HG03045 (cell line): ENCODE measurements at regions not wholly inside any gene's neighbourhood (a gene's known extent, or its start where the extent isn't known, plus 50 kb on each side); places are given as distances from the start of the nearest gene placed in this dataset.

ENCODE experiments used
- ATAC-seq: cut with Tn5 transposase; IDR thresholded peaks from one replicate; pipeline ENCODE4 v1.9.1; 2021; ENCODE audit warnings: mild to moderate bottlenecking, moderate library complexity; ENCODE audit not compliant: unreplicated experiment

DNA sequence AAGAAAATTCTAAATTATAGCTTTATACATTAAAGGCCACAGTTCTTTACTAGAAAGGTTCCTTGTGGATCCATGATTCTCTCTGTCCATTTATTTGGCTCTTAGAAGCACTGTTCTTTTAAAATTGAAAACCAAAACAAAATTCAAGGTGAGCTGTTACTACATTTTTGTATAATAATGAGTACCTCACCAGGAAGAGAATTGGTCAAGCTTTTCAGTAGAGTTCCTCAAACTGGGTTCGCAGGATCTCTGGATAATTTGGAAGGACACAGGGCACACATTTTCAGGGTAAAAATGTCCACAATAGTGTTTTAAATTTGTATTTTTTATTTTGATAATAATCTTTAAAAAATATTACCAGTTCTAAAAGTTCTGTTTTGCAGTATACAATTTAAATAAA, 93.0 kb downstream of the PPP1R3A start:
- no peak for ATAC-seq

DNA sequence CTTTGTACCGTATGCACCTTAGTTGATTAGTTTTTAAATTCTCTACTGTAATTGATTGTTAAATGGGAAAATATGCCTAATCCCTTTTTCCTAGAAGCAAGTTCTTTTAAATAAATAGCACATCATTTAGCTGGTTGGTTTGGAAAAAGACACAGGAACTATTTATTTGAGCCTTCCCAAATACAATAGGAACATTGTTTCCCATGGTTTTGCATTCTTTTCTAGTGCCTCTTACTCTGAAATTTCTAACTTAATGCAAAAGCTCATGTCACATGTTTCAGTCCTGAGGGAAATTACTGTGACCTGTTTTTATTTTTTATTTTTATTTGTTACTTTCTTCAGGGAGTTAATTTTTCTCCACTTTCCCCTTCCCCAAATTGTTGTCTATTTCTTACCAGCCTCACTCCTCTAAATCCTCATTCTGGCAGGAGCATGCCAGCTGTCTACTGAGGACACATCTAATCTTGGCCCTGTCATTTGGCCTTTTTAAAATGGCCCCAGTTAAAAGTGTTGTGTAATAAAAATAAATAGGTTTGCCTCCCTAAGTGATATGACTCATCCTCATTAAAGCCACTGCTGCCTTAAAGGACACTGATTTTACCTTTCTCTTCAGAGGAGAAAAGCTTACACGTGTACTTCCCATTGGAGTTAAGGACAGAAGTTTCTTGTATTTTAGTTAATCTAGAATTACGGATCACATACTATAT, 94.5 kb downstream of the PPP1R3A start:
- no peak for ATAC-seq

- ATAC-seq: no peak
Measured at GRCh38 chr7:113819474-113819873, 99.3 kb downstream of the PPP1R3A start.

DNA sequence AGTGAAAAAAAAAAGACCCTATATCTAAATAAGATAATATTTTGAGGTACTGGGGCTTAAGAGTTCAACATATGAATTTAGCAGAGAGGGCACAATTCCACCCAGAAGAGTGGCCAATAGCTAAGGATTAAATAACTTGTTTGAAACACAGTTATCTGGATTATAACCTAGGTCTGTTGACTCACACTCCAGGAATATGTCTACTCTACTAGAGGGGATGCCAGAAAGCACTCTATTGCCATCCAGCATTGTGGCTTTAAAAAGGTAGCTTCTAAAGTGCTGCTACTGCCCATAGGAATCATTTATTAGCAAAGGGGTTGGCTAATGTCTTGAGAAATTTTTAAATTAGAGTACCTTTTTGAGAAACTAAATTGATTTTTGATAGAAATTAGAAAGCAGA, 102.2 kb downstream of the PPP1R3A start:
- no peak for ATAC-seq

GRCh38 chr7:113813471-113813870, 105.3 kb downstream of the PPP1R3A start:
- no peak for ATAC-seq

DNA sequence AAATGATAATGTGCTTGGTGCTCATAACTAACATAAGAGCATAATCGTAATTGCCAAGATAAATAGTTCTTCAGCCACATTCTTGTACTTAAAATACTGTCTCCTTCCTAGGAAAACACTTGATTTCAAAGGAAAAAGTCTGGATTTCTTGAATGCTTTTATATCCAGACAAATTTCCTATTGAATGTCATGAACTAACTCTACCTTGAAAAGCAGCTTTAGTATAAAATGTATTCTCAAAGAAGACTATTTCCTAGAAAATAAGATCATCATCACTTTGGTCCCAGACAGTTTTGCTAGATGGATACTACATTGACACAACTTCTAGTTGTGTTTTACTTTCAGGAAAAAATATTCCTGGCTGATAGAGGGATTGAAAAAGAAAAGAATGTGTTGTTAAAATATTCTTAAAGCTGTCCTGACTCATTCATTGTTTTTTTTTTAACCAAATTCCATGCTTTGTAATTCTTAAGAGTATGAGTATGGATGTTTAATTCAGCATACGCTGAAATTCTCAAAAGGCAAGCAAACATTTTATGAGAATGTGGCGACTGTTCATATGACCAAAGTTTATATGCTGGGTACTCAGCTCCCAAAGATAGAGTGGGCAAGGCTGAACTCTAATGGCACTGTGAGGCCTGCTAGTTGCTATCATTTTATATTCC, 106.1 kb downstream of the PPP1R3A start:
- no peak for ATAC-seq

GRCh38 chr7:113810080-113810744, 108.6 kb downstream of the PPP1R3A start:
- no peak for ATAC-seq

GRCh38 chr7:113809581-113809980, 109.2 kb downstream of the PPP1R3A start:
- no peak for ATAC-seq

- ATAC-seq: no peak
Measured at GRCh38 chr7:113806633-113807327, 112.0 kb downstream of the PPP1R3A start.

- ATAC-seq: no peak
Measured at GRCh38 chr7:113805976-113806375, 112.8 kb downstream of the PPP1R3A start.

GRCh38 chr7:113804475-113805095, 114.2 kb downstream of the PPP1R3A start:
- ATAC-seq: no peak

DNA sequence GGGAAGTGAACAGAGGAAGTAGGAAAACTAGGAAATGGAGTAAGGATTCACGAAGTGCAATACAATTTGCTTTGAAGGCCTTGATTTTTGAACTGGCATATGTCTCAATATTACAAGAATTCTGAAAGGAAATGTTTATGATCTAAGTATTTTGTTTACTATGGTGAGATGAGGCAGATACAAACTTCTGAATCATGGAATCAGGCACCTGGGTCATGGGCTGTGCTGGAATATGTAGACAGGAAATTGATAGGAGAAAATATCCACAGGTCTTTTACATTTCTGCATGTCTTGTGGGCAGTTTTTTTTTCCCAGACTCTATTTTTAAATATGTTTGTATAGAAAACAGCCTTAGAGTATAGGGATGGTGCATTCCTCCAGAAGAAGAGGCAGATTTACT, 117.1 kb downstream of the PPP1R3A start:
- no peak for ATAC-seq

DNA sequence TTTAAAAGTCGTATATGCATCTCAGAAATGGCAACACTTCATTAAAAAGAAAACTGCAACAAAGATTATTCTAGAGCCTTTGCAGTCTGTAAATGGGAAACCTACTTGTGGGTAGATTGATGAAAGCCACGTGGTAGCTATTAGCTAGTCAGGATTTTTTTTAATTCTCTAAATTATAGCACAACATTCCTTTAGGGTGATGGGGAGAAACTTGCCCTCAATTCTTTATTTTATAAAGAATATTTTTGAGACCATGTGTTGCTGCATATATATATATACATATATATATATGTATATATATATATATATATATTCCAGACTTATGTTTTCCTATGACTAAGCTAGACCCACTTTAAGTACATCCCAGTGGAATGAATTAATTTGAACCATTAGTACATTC, 118.0 kb downstream of the PPP1R3A start:
- ATAC-seq: no peak

DNA sequence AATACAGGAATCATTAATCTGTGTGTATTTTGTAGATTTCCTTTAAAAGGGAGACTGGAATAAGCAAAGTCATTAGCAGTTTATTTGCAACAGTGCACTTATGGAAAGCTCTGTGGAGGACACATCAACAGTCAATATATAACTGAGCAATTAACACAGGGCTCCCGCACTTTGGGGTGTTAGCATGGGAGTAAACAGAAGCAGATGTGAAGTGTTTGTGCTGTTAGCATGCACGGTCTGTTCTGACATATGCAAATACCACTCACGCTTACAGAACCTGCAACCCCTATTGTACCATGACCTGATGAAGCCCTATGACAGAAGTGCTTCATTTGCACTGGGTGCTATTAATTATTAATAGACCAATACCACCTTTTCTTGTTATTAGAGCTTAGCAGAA, 118.9 kb downstream of the PPP1R3A start:
- peak; percentile 98 for ATAC-seq

DNA sequence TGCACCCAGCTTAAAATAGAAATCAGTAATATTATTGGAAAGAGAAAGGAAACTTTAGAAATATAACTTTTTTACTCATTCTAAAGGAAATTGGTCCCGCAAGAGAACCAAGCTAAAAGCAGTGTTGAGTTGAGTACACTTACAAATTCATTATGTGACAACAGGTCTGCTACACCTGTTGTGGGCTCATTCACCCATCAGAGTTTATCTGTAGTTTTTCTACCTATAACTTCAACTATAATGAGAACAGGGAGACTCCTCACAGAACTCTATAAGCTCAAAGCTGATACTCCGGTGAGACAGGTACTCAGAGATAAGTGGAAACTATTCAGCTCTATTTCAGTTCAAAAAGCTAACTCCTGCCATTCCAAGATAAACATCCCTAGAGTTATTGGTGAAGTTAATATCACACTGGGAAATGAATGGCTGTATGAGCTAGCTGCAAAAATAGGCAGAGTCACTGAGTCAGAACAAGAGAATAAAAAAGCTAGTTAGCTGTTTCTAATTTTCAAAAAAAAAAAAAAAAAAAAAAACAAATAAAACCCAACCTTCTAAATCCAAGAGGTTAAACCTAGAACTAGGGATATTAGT, 121.3 kb downstream of the PPP1R3A start:
- ATAC-seq: no peak

GRCh38 chr7:113796557-113796956, 122.3 kb downstream of the PPP1R3A start:
- no peak for ATAC-seq

- ATAC-seq: no peak
Measured at GRCh38 chr7:113794573-113794972, 124.2 kb downstream of the PPP1R3A start.

- no peak for ATAC-seq
Measured at GRCh38 chr7:113793171-113793570, 125.6 kb downstream of the PPP1R3A start.

DNA sequence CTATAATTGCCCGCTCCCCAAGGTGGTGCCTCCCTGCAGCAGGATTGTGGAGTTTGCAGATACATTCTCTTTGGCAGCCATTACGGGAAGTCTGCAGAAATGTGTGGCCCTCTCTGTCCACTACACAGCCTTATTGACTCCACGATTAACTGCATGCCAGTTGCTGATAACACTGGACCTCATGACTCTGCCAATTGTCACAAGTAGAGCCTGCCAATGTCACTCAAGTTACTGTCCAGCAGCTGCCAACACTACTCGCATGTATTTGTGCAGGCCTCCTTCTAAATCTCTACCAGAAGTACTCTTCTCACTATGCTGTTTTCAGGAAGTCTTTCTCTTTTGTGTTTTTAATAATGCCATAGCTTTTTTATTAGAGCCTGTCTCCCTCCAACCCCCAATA, 128.8 kb downstream of the PPP1R3A start:
- ATAC-seq: no peak

- no peak for ATAC-seq
Measured at GRCh38 chr7:113787106-113787505, 131.7 kb downstream of the PPP1R3A start.

DNA sequence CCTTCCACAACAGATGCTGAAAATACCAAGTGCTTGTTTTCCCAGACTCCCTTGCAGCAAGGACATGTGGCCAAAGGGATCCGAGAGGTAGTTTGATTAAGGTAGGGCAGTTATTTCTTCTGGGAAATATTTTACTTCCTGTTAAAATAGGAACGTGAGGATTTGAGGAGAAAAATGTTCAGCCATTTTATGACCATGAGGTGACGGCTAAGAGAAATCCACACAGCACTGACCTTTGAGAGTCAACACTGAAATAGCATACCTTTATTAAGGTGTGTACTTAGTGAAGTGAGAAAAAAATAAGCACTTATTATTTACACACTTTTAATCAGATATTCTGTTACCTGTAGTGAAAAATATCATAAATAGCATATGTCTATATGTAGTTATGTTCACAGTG, 133.9 kb downstream of the PPP1R3A start:
- no peak for ATAC-seq
